Ishikawa (cell line): ENCODE measurements at regions not wholly inside any gene's neighbourhood (a gene's known extent, or its start where the extent isn't known, plus 50 kb on each side); places are given as distances from the start of the nearest gene placed in this dataset.

Experiments
- CEBPB ChIP-seq: IDR thresholded peaks from 2 replicates; pipeline ENCODE4 v1.6.1; 2012
- EP300 ChIP-seq: IDR thresholded peaks from 2 replicates; pipeline ENCODE4 v1.6.1; 2012; ENCODE audit warnings: borderline replicate concordance
- FOXM1 ChIP-seq: IDR thresholded peaks from 2 replicates; pipeline ENCODE4 v1.6.1; 2012; ENCODE audit warnings: low read depth, borderline replicate concordance
- MAX ChIP-seq: IDR thresholded peaks from 2 replicates; pipeline ENCODE4 v1.6.1; 2012
- NFIC ChIP-seq: IDR thresholded peaks from 2 replicates; pipeline ENCODE4 v1.6.1; 2012
- RAD21 ChIP-seq: IDR thresholded peaks from 2 replicates; pipeline ENCODE4 v1.6.1; 2012; ENCODE audit warnings: low read depth
- TEAD4 ChIP-seq: IDR thresholded peaks from 2 replicates; pipeline ENCODE4 v1.6.1; 2012
- YY1 ChIP-seq: IDR thresholded peaks from 2 replicates; pipeline ENCODE4 v1.6.1; 2012; ENCODE audit warnings: low read depth

GRCh38 chr7:142508251-142508650 lies 241.0 kb upstream of the PRSS1 start:
- no peak for TF ChIP-seq YY1
- TF ChIP-seq NFIC = no peak
- no peak for TF ChIP-seq FOXM1
- no peak for TF ChIP-seq MAX
- TF ChIP-seq TEAD4 = no peak
- no peak for TF ChIP-seq EP300
- TF ChIP-seq RAD21 = no peak
- TF ChIP-seq CEBPB = no peak
